GM12864 (cell line): ENCODE measurements at regions not wholly inside any gene's neighbourhood (a gene's known extent, or its start where the extent isn't known, plus 50 kb on each side); places are given as distances from the start of the nearest gene placed in this dataset.
"Not testable (repeated sequence)": the region's sequence is repeated elsewhere in the genome, so short reads cannot be mapped to it uniquely, and the experiment has no call there.

Experiments
- DNase-seq: peaks from one replicate; pipeline ENCODE4 v3.0.0-alpha.2; 2011; ENCODE audit warnings: low read depth
- H3K4me3 ChIP-seq: 2 replicates; pipeline ENCODE4 v1.5.1; 2011; ENCODE audit warnings: mild to moderate bottlenecking, low read depth, low read length, control low read depth
- TF ChIP-seq, protein P1 (sequence below): IDR thresholded peaks from 2 replicates; pipeline ENCODE4 v1.5.1; 2011; ENCODE audit warnings: low read depth, mild to moderate bottlenecking, moderate library complexity, low read length, control low read depth, inconsistent platforms; ENCODE audit errors: missing control alignments

DNA sequence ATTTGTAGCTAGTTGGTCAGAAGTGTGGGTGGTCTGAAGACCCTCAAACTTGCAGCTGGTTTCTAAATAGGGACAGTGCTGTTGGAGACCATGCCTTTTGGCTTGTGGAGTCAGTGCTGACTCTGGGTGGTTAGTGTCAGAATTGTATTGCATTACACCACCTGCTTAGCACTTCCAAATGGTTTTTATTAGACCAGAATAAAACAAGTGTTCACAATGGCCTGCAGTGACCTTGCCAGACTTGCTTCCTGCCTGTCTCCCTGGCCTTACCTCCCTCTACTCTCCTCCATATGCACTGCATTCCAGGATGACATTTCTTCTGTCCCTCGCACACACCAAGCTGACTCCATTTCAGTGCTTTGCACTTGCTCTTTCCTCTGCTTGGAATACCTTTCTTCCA is 72.7 kb upstream of the CNIH3 start:
- TF ChIP-seq, protein P1, sequence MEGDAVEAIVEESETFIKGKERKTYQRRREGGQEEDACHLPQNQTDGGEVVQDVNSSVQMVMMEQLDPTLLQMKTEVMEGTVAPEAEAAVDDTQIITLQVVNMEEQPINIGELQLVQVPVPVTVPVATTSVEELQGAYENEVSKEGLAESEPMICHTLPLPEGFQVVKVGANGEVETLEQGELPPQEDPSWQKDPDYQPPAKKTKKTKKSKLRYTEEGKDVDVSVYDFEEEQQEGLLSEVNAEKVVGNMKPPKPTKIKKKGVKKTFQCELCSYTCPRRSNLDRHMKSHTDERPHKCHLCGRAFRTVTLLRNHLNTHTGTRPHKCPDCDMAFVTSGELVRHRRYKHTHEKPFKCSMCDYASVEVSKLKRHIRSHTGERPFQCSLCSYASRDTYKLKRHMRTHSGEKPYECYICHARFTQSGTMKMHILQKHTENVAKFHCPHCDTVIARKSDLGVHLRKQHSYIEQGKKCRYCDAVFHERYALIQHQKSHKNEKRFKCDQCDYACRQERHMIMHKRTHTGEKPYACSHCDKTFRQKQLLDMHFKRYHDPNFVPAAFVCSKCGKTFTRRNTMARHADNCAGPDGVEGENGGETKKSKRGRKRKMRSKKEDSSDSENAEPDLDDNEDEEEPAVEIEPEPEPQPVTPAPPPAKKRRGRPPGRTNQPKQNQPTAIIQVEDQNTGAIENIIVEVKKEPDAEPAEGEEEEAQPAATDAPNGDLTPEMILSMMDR = no peak
- no peak for DNase-seq
- no peak overlapping the region for H3K4me3 ChIP-seq

GRCh38 chr1:224544346-224545110 is 71.6 kb upstream of the CNIH3 start:
- TF ChIP-seq, protein P1 = no peak
- H3K4me3 ChIP-seq = no peak overlapping the region
- DNase-seq = no peak

DNA sequence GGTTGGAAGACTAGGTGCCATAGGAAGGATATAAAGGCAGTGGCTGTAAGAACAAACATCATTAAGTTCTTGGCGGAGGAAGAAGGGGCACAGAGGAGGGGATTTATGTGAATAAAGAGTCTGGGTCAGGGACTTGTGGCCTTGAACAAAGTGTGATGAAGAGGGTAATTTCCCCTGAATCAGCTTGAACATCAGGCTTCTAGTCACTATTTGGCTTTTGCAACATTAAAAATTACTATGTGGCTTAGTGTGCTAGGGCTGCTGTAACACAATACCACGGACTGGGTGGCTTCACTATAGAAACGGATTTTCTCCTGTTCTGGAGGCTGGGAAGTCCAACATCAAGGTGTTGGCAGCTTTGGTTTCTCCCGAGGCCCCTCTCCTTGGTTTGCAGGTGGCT is 70.5 kb upstream of the CNIH3 start:
- TF ChIP-seq, protein P1 = no peak
- no peak overlapping the region for H3K4me3 ChIP-seq
- no peak for DNase-seq

DNA sequence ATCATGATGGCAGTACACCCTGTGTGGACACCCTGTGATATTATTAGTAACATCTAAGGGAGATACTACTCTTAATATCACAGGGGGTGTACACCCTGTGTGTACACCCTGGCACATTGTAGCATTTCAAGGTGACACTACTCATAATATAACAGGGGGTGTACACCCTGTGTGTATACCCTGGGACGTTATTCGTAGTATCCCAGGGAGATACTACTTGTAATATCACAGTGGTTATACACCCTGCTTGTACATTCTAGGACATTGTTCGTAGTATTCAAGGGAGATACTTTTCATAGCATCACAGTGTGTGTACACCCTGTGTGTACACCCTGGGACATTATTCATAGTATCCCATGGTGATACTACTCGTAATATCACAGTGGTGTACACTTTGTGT is 67.4 kb upstream of the CNIH3 start:
- TF ChIP-seq, protein P1 = no peak
- no peak for DNase-seq

GRCh38 chr1:224551189-224551588 is 64.9 kb upstream of the CNIH3 start:
- not testable (repeated sequence) for H3K4me3 ChIP-seq

More for the DNA sequence above, 67.4 kb upstream of the CNIH3 start:
- no peak overlapping the region for H3K4me3 ChIP-seq

DNA sequence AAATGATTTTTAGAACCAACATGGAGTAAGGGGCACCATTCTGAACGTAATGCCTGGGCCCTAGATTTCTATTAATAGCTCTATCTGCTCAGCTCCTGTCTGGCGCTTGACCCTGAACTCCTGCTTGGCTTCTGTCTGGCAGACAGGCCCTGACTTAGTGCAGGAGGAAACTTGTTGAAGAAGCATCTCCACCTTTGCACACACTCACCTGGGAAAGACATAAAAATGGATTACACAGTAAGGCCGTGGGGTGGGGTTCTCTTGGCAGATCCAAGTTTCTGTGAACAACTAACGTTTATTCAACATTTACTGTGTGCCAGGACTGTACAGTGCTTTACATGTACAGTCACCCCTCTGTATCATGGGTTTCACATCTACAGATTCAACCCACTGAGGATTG is 62.1 kb upstream of the CNIH3 start:
- TF ChIP-seq, protein P1 = no peak
- DNase-seq = no peak
- no peak overlapping the region for H3K4me3 ChIP-seq

More at GRCh38 chr1:224551189-224551588, 64.9 kb upstream of the CNIH3 start:
- DNase-seq = not testable (repeated sequence)

GRCh38 chr1:224554620-224555259 is 61.4 kb upstream of the CNIH3 start:
- no peak for DNase-seq
- TF ChIP-seq, protein P1 = no peak
- H3K4me3 ChIP-seq = no peak overlapping the region
